Mesenchymal stem cell (in vitro differentiated cells and primary cell): ENCODE measurements at regions not wholly inside any gene's neighbourhood (a gene's known extent, or its start where the extent isn't known, plus 50 kb on each side); places are given as distances from the start of the nearest gene placed in this dataset.

Source experiments
- DNase-seq: peaks from one replicate; pipeline ENCODE4 v3.0.0-alpha.2; 2013
- H2AFZ ChIP-seq: one replicate; pipeline ENCODE4 v1.6.1; 2013; ENCODE audit warnings: low read depth, mild to moderate bottlenecking, control low read depth, inconsistent platforms, low read length, moderate library complexity
- H2AK5ac ChIP-seq: 2 replicates; pipeline ENCODE4 v1.6.1; 2013; ENCODE audit warnings: low read length, moderate library complexity, mild to moderate bottlenecking, inconsistent platforms; ENCODE audit not compliant: severe bottlenecking
- H2BK120ac ChIP-seq: one replicate; pipeline ENCODE4 v1.6.1; 2013; ENCODE audit warnings: low read depth, mild to moderate bottlenecking, inconsistent platforms, low read length, moderate library complexity
- H2BK12ac ChIP-seq, 2 experiments: one replicate each; pipeline ENCODE4 v1.6.1; 2013; ENCODE audit warnings: inconsistent platforms in 2 of 2, low read length in 2 of 2, mild to moderate bottlenecking in 2 of 2, moderate library complexity in 2 of 2, control low read depth in 1 of 2
- H2BK15ac ChIP-seq: one replicate; pipeline ENCODE4 v1.6.1; 2013; ENCODE audit warnings: mild to moderate bottlenecking, low read depth, inconsistent platforms; ENCODE audit not compliant: poor library complexity, severe bottlenecking
- H2BK5ac ChIP-seq: 2 replicates; pipeline ENCODE4 v1.6.1; 2013; ENCODE audit warnings: low read depth, mild to moderate bottlenecking, low read length, control low read depth, inconsistent platforms; ENCODE audit not compliant: poor library complexity, severe bottlenecking
- H3K14ac ChIP-seq, 2 experiments: one replicate each; pipeline ENCODE4 v1.6.1; 2013; ENCODE audit warnings: inconsistent platforms in 2 of 2, low read length in 2 of 2, control low read depth in 1 of 2, mild to moderate bottlenecking in 1 of 2, moderate library complexity in 1 of 2
- H3K18ac ChIP-seq, 2 experiments: one replicate each; pipeline ENCODE4 v1.6.1; 2013; ENCODE audit warnings: inconsistent platforms in 2 of 2, low read length in 2 of 2, control low read depth in 1 of 2, low read depth in 1 of 2, mild to moderate bottlenecking in 1 of 2
- H3K23ac ChIP-seq, 2 experiments: one replicate each; pipeline ENCODE4 v1.6.1; 2013; ENCODE audit warnings: inconsistent platforms in 2 of 2, low read length in 2 of 2, mild to moderate bottlenecking in 2 of 2, moderate library complexity in 2 of 2, control low read depth in 1 of 2
- H3K27ac ChIP-seq: 2 replicates; pipeline ENCODE4 v1.5.1; 2013; ENCODE audit warnings: mild to moderate bottlenecking, moderate library complexity, low read length, control low read depth, inconsistent platforms; ENCODE audit not compliant: poor library complexity, severe bottlenecking
- H3K27me3 ChIP-seq, 2 experiments: 2 replicates each; pipeline versions ENCODE4 v1.6.1 to v1.7.0; 2013; ENCODE audit warnings: low read length in 2 of 2, mild to moderate bottlenecking in 2 of 2, moderate library complexity in 2 of 2, control low read depth in 1 of 2, inconsistent platforms in 1 of 2; ENCODE audit not compliant: control insufficient read depth in 1 of 2, insufficient read depth in 1 of 2
- H3K36me3 ChIP-seq, 2 experiments: 2 replicates each; pipeline versions ENCODE4 v1.6.1 to v1.7.0; 2013; ENCODE audit warnings: low read length in 2 of 2, control low read depth in 1 of 2, inconsistent platforms in 1 of 2, low read depth in 1 of 2, mild to moderate bottlenecking in 1 of 2; ENCODE audit not compliant: insufficient read depth in 2 of 2, control insufficient read depth in 1 of 2
- H3K4ac ChIP-seq, 2 experiments: one replicate each; pipeline ENCODE4 v1.6.1; 2013; ENCODE audit warnings: inconsistent platforms in 2 of 2, low read length in 2 of 2, mild to moderate bottlenecking in 2 of 2, moderate library complexity in 2 of 2, control low read depth in 1 of 2, low read depth in 1 of 2
- H3K4me1 ChIP-seq: 2 replicates; pipeline ENCODE4 v1.6.1; 2013; ENCODE audit warnings: low read depth, low read length, control low read depth; ENCODE audit not compliant: control insufficient read depth, insufficient read depth
- H3K4me2 ChIP-seq: 2 replicates; pipeline ENCODE4 v1.6.1; 2013; ENCODE audit warnings: low read length, mild to moderate bottlenecking, inconsistent platforms; ENCODE audit not compliant: poor library complexity, severe bottlenecking
- H3K4me3 ChIP-seq, 2 experiments: 2 replicates each; pipeline versions ENCODE4 v1.5.1 to v1.7.0; 2013; ENCODE audit warnings: low read length in 2 of 2, mild to moderate bottlenecking in 2 of 2, control low read depth in 1 of 2, low read depth in 1 of 2; ENCODE audit not compliant: insufficient read depth in 1 of 2
- H3K79me1 ChIP-seq: replicated peaks from 2 replicates; pipeline ENCODE4 v1.6.1; 2013; ENCODE audit warnings: mild to moderate bottlenecking, control low read depth, low read length, inconsistent platforms; ENCODE audit not compliant: poor library complexity, severe bottlenecking
- H3K9ac ChIP-seq: 2 replicates; pipeline ENCODE4 v1.7.0; 2013; ENCODE audit warnings: mild to moderate bottlenecking, low read length, moderate library complexity
- H3K9me3 ChIP-seq: 2 replicates; pipeline ENCODE4 v1.7.0; 2013; ENCODE audit warnings: mild to moderate bottlenecking, low read length; ENCODE audit not compliant: control insufficient read depth
- H4K8ac ChIP-seq: one replicate; pipeline ENCODE4 v1.6.1; 2013; ENCODE audit warnings: inconsistent platforms, mild to moderate bottlenecking, low read length, moderate library complexity
- H4K91ac ChIP-seq: one replicate; pipeline ENCODE4 v1.6.1; 2013; ENCODE audit warnings: mild to moderate bottlenecking, low read length, inconsistent platforms
- WGBS: methylation state at CpG from one replicate; pipeline ENCODE4 v1.1.7; 2013; ENCODE audit warnings: mixed read lengths; 5-methylcytosine and 5-hydroxymethylcytosine counted together

DNA sequence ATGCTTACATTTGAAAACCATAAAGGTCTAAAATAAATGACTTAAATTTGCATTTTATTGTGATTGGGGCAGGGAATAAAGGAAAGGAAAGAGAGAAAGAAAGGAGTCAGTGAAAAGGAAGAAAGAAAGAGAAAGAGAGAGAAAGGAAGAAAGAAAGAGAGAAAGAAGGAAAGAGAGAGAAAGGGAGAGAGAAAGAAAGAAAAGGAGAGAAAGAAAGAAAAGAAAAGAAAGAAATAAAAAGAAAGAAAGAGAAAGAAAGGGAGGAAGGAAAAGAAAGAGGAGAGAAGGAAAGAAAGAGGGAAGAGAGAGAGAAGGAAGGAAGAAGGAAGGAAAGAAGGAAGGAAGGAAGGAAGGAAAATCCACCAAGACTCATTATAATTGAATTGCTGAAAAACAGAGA lies 222.8 kb downstream of the RMST start:
- H2BK5ac ChIP-seq, result no peak overlapping the region
- no peak overlapping the region for H2BK120ac ChIP-seq
- H3K4ac ChIP-seq, result no peak overlapping the region
- no peak overlapping the region for H3K4me2 ChIP-seq
- H2AK5ac ChIP-seq, result no peak overlapping the region
- H4K8ac ChIP-seq, result no peak overlapping the region
- H3K27me3 ChIP-seq, result no peaks in the 10 kb centered on the region
- no peak overlapping the region for H3K18ac ChIP-seq
- H3K14ac ChIP-seq, result no peak overlapping the region
- no peak overlapping the region for H2BK12ac ChIP-seq
- H3K27ac ChIP-seq, result no peak overlapping the region
- H3K4me1 ChIP-seq, result no peaks in the 10 kb centered on the region
- H3K9me3 ChIP-seq, result peaks cover 4% of the 10 kb centered on the region
- H2BK15ac ChIP-seq, result no peak overlapping the region
- H3K9ac ChIP-seq, result no peak overlapping the region
- no peaks in the 10 kb centered on the region for H3K36me3 ChIP-seq
- H3K79me1 ChIP-seq, result no peaks in the 10 kb centered on the region
- no peak overlapping the region for H2AFZ ChIP-seq
- H3K23ac ChIP-seq, result no peak overlapping the region
- H4K91ac ChIP-seq, result no peak overlapping the region
- H3K4me3 ChIP-seq, result no peak overlapping the region
- DNase-seq, result no peak

- H3K9ac ChIP-seq, result no peak overlapping the region
- WGBS, result 72% methylated on average over 4 of the region's 4 CpGs
- H3K27ac ChIP-seq, result no peak overlapping the region
Observed at GRCh38 chr12:97701901-97702300, 239.3 kb downstream of the RMST start.

DNA sequence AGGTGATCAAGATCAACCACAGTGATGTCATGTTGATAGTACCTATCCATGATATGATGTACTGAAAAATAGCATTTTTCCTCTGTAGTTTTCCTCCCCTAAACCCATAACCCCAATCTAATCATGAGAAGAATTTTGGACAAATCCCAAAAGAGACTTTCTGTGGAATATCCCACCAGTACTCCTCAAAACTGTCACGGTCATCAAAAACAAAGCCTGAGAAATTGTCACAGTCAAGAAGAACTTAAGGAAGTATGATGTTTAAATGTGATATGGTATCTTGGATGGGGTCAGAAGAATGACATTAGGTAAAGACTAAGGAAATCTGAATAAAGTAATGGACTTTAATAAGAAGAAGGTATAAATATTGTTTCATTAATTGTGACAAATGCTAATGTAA lies 248.8 kb downstream of the RMST start:
- no peak overlapping the region for H4K8ac ChIP-seq
- H2BK15ac ChIP-seq, result no peak overlapping the region
- no peak overlapping the region for H2BK12ac ChIP-seq
- H3K27ac ChIP-seq, result no peak overlapping the region
- H2AK5ac ChIP-seq, result no peak overlapping the region
- 89% methylated on average over 1 of the region's 1 CpG for WGBS
- H3K36me3 ChIP-seq, result no peaks in the 10 kb centered on the region
- no peak overlapping the region for H3K4me2 ChIP-seq
- no peak overlapping the region for H3K18ac ChIP-seq
- H3K9ac ChIP-seq, result no peak overlapping the region
- no peak overlapping the region for H3K14ac ChIP-seq
- no peak overlapping the region for H4K91ac ChIP-seq
- H3K27me3 ChIP-seq, result no peaks in the 10 kb centered on the region
- H2BK5ac ChIP-seq, result no peak overlapping the region
- no peaks in the 10 kb centered on the region for H3K4me1 ChIP-seq
- no peak overlapping the region for H3K23ac ChIP-seq
- no peak overlapping the region for H2BK120ac ChIP-seq
- DNase-seq, result no peak
- no peaks in the 10 kb centered on the region for H3K79me1 ChIP-seq
- H2AFZ ChIP-seq, result no peak overlapping the region
- no peaks in the 10 kb centered on the region for H3K9me3 ChIP-seq
- no peak overlapping the region for H3K4ac ChIP-seq
- no peak overlapping the region for H3K4me3 ChIP-seq

More at GRCh38 chr12:97701901-97702300, 239.3 kb downstream of the RMST start:
- Histone ChIP-seq H2BK12ac (no peak overlapping the region), H3K79me1 (no peaks in the 10 kb centered on the region), H3K14ac (no peak overlapping the region), H2AFZ (no peak overlapping the region), H4K8ac (no peak overlapping the region), H2BK5ac (no peak overlapping the region), H3K9me3 (no peaks in the 10 kb centered on the region), H3K36me3 (no peaks in the 10 kb centered on the region), H3K4ac (no peak overlapping the region), H3K18ac (no peak overlapping the region), H3K23ac (no peak overlapping the region), H2BK120ac (no peak overlapping the region), H3K4me3 (no peak overlapping the region), H3K4me2 (no peak overlapping the region), H3K4me1 (no peaks in the 10 kb centered on the region), H3K27me3 (no peaks in the 10 kb centered on the region), H2AK5ac (no peak overlapping the region), H4K91ac (no peak overlapping the region), H2BK15ac (no peak overlapping the region)
- DNase-seq, result no peak

- no peak overlapping the region for H3K27ac ChIP-seq
- H3K4ac ChIP-seq, result no peak overlapping the region
- H4K8ac ChIP-seq, result no peak overlapping the region
- DNase-seq, result no peak
- H3K18ac ChIP-seq, result no peak overlapping the region
- no peak overlapping the region for H2AK5ac ChIP-seq
- H3K27me3 ChIP-seq, result no peaks in the 10 kb centered on the region
- H2BK15ac ChIP-seq, result no peak overlapping the region
- no peak overlapping the region for H2BK120ac ChIP-seq
- no peak overlapping the region for H3K23ac ChIP-seq
- no peaks in the 10 kb centered on the region for H3K9me3 ChIP-seq
- H2AFZ ChIP-seq, result no peak overlapping the region
- WGBS, result 29% methylated on average over 1 of the region's 1 CpG
- no peak overlapping the region for H3K9ac ChIP-seq
- no peak overlapping the region for H2BK5ac ChIP-seq
- no peaks in the 10 kb centered on the region for H3K79me1 ChIP-seq
- H2BK12ac ChIP-seq, result no peak overlapping the region
- no peak overlapping the region for H3K4me2 ChIP-seq
- H3K14ac ChIP-seq, result no peak overlapping the region
- H3K36me3 ChIP-seq, result no peaks in the 10 kb centered on the region
- H4K91ac ChIP-seq, result no peak overlapping the region
- H3K4me1 ChIP-seq, result no peaks in the 10 kb centered on the region
- no peak overlapping the region for H3K4me3 ChIP-seq
Observed at GRCh38 chr12:97713270-97713669, 250.7 kb downstream of the RMST start.
